ENCODE measurements at regions not wholly inside any gene's neighbourhood (a gene's known extent, or its start where the extent isn't known, plus 50 kb on each side); places are given as distances from the start of the nearest gene placed in this dataset.
"Not testable (repeated sequence)": the region's sequence is repeated elsewhere in the genome, so short reads cannot be mapped to it uniquely, and the experiment has no call there.

DNA sequence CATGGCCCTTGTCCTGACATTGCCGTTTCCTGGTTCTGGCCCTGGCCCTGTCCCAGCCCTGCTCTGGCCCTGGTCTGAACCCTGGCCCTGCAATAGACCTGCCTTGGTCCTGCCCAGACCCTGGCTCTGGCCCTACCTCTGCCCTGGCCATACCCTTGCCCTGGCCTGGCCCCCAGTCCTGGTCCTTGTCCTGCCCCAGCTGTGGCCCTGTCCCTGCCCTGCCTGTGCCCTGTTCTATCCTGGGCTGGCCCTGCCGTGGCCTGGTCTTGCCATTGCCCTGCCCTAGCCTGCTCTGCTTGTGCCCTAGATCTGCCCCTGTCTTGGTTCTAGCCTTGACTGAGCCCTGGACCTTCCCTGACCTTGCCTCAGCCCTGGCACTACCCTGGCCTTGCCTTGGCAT lies 1560.1 kb downstream of the RPIA start:
- CTCF ChIA-PET; H3K27me3 ChIP-seq (ENCODE audit: control insufficient read depth, insufficient read depth, low read length); H3K4me3 ChIP-seq (ENCODE audit: low read depth, low read length); POLR2A ChIA-PET; H3K27ac ChIP-seq (ENCODE audit: low read depth, low read length); DNase-seq (ENCODE audit: low read depth, low spot score): not testable (repeated sequence)
- H3K9me3 ChIP-seq (ENCODE audit: control insufficient read depth, insufficient read depth, low read length), result peaks cover 28% of the 10 kb centered on the region

DNA sequence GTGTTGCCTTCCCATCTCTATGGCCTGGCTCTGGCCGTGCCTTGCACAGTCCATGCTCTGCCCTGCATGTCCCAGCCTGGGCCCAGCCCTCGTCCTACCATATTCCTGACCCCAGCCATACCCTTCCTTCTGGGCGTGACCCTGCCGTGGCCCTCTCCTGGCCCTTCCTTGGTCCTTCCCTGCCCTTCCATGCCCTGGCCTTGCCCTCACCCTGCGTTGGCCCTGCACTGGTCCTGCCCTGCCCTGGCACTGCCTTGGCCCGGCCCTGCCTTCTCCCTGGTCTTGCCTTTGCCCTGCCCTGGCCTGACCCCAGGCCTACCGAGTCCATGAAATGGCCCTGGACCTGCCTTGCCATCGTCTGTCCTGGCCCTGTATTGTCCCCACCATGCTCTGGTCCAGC lies 1561.8 kb downstream of the RPIA start:
- H3K27me3 ChIP-seq (ENCODE audit: control insufficient read depth, insufficient read depth, low read length); POLR2A ChIA-PET; H3K27ac ChIP-seq (ENCODE audit: low read depth, low read length); CTCF ChIA-PET; H3K4me3 ChIP-seq (ENCODE audit: low read depth, low read length); DNase-seq (ENCODE audit: low read depth, low spot score): not testable (repeated sequence)
- peaks cover 26% of the 10 kb centered on the region for H3K9me3 ChIP-seq (ENCODE audit: control insufficient read depth, insufficient read depth, low read length)

DNA sequence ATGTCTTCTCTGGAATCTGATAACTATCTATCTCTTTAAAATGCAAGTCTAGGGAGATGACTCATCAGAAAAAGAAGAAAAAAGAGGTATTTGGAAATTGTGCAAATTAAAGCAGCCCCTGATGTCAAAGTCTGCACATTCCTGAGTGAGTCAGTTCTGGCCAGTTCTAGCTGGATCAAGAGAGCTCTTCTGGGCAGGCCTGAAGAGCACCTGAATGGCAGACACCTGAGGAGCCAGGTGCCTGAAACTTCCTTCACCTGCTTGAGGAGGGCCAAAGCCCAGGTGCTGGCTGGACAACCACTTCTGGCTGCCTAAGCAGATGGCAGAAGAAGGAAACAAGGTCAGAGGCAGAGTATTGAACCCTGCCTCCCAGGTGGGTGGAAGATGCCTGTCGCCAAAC lies 1575.4 kb downstream of the RPIA start:
- H3K9me3 ChIP-seq (ENCODE audit: control insufficient read depth, insufficient read depth, low read length); DNase-seq (ENCODE audit: low read depth, low spot score); H3K27ac ChIP-seq (ENCODE audit: low read depth, low read length); H3K4me3 ChIP-seq (ENCODE audit: low read depth, low read length); H3K27me3 ChIP-seq (ENCODE audit: control insufficient read depth, insufficient read depth, low read length); CTCF ChIA-PET; POLR2A ChIA-PET: not testable (repeated sequence)

DNA sequence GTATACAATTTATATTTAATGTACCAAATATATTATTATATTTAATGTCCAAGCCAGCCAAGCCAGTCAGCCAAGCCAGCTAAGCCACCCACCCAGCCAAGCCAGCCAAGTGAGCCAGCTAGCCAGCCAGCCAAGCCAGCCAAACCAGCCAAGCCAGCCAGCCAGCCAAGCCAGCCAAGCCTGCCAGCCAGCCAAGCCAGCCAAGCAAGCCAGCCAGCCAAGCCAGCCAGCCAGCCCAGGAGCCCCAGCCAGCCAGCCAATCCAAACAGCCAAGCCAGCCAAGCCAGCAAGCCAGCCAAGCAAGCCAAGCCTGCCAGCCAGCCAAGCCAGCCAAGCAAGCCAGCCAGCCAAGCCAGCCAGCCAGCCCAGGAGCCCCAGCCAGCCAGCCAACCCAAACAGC lies 1596.3 kb downstream of the RPIA start:
- DNase-seq (ENCODE audit: low read depth, low spot score); H3K27ac ChIP-seq (ENCODE audit: low read depth, low read length); POLR2A ChIA-PET; H3K4me3 ChIP-seq (ENCODE audit: low read depth, low read length); CTCF ChIA-PET; H3K27me3 ChIP-seq (ENCODE audit: control insufficient read depth, insufficient read depth, low read length): not testable (repeated sequence)
- peaks cover 38% of the 10 kb centered on the region for H3K9me3 ChIP-seq (ENCODE audit: control insufficient read depth, insufficient read depth, low read length)

DNA sequence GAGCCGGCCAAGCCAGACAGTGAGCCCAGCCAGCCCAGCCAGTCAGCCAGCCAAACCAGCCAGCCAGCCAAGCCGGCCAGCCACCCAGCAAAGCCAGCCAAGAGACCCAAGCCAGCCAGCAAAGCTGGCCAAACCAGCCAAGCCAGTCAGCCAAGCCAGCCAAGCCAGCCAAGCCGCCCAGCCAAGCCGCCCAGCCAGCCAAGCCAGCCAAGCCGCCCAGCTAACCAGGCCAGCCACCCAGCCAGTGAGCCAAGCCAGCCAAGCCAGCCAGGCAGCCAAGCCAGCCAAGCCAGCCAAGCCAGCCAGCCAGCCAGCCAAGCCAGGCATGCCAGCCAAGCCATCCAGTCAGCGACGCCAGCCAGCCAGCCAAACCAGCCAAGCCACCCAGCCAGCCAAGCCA lies 1596.9 kb downstream of the RPIA start:
- POLR2A ChIA-PET; H3K4me3 ChIP-seq (ENCODE audit: low read depth, low read length); H3K27ac ChIP-seq (ENCODE audit: low read depth, low read length); H3K27me3 ChIP-seq (ENCODE audit: control insufficient read depth, insufficient read depth, low read length); DNase-seq (ENCODE audit: low read depth, low spot score); CTCF ChIA-PET: not testable (repeated sequence)
- peaks cover 44% of the 10 kb centered on the region for H3K9me3 ChIP-seq (ENCODE audit: control insufficient read depth, insufficient read depth, low read length)

DNA sequence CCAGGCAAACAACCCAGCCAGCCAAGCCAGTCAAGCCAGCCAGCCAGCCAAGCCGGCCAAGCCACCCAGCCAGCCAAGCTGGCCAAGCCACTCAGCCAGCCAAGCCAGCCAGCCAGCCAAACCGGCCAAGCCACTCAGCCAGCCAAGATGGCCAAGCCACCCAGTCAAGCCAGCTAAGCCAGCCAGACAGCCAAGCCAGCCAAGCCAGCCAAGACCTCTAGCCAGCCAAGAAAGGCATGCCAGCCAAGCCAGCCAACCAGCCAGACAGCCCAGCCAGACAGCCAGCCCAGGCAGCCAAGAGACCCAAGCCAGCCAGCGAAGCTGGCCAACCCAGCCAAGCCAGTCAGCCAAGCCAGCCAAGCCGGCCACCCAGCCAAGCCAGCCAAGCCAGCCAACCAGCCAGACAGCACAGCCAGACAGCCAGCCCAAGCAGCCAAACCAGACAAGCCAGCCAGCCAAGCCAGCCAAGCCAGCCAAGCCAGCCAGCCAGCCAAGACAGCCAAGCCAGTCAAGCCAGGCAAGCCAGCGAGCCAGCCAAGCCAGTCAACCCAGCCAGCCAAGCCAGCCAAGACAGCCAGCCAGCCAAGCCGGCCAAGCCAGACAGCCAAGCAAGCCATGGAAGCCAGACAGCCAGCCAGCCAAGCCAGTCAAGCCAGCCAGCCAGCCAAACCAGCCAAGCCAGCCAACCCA lies 1598.0 kb downstream of the RPIA start:
- H3K27me3 ChIP-seq (ENCODE audit: control insufficient read depth, insufficient read depth, low read length); DNase-seq (ENCODE audit: low read depth, low spot score); H3K4me3 ChIP-seq (ENCODE audit: low read depth, low read length); POLR2A ChIA-PET; H3K27ac ChIP-seq (ENCODE audit: low read depth, low read length); CTCF ChIA-PET: not testable (repeated sequence)
- H3K9me3 ChIP-seq (ENCODE audit: control insufficient read depth, insufficient read depth, low read length), result peaks cover 51% of the 10 kb centered on the region

DNA sequence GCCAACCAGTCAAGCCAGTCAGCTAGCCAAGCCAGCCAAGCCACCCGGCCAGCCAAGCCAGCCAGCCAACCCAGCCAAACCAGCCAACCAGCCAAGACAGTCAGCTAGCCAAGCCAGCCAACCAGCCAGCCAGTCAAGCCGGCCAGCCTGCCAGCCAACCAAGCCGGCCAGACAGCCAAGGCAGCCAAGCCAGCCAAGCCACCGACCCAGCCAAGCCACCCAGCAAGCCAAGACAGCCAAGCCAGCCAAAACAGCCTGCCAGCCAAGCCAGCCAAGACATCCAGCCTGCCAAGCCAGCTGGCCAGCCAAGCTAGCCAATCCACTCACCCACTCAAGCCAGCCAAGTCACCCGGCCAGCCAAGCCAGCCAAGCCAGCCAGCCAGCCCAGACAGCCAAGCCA lies 1599.2 kb downstream of the RPIA start:
- H3K27me3 ChIP-seq (ENCODE audit: control insufficient read depth, insufficient read depth, low read length); H3K27ac ChIP-seq (ENCODE audit: low read depth, low read length); H3K4me3 ChIP-seq (ENCODE audit: low read depth, low read length); CTCF ChIA-PET; POLR2A ChIA-PET; DNase-seq (ENCODE audit: low read depth, low spot score): not testable (repeated sequence)
- H3K9me3 ChIP-seq (ENCODE audit: control insufficient read depth, insufficient read depth, low read length), result peaks cover 60% of the 10 kb centered on the region

DNA sequence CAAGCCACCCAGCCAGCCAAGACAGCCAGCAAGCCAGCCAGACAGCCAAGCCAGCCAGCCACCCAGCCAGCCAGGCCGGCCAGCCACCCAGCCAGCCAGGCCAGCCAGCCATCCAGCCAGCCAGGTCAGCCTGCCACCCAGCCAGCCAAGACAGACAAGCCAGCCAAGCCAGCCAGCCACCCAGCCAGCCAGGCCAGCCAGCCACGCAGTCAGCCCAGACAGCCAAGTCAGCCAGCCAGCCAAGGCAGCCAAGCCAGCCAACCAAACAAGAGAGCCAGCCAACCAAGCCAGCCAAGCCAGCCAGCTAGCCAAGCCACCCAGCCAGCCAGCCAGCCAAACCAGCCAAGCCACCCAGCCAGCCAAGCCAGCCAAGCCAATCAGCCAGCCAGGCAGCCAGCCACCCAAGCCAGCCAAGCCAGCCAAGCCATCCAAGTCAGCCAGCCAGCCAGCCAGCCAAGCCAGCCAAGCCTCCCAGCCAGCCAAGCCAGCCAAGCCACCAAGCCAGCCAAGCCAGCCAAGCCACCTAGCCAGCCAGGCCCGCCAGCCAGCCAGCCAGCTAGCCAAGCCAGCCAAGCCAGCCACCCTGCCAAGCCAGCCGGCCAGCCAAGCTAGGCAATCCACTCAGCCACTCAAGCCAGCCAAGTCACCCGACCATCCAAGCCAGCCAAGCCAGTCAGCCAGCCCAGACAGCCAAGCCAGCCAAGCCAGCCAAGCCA lies 1599.9 kb downstream of the RPIA start:
- POLR2A ChIA-PET; DNase-seq (ENCODE audit: low read depth, low spot score); H3K27me3 ChIP-seq (ENCODE audit: control insufficient read depth, insufficient read depth, low read length); CTCF ChIA-PET; H3K4me3 ChIP-seq (ENCODE audit: low read depth, low read length); H3K27ac ChIP-seq (ENCODE audit: low read depth, low read length): not testable (repeated sequence)
- H3K9me3 ChIP-seq (ENCODE audit: control insufficient read depth, insufficient read depth, low read length), result peaks cover 65% of the 10 kb centered on the region

DNA sequence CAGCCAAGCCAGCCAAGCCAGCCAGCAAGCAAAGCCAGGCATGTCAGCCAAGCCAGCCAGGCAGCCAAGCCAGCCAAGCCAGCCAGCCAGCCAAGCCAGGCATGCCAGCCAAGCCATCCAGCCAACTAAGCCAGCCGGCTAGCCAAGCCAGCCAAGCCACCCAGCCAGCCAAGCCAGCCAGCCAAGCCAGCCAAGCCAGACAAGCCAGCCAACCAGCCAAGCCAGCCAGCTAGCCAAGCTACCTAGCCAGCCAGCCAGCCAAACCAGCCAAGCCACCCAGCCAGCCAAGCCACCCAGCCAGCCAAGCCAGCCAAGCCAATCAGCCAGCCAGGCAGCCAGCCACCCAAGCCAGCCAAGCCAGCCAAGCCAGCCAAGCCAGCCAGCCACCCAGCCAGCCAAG lies 1600.5 kb downstream of the RPIA start:
- H3K27ac ChIP-seq (ENCODE audit: low read depth, low read length); DNase-seq (ENCODE audit: low read depth, low spot score); POLR2A ChIA-PET; H3K4me3 ChIP-seq (ENCODE audit: low read depth, low read length); H3K27me3 ChIP-seq (ENCODE audit: control insufficient read depth, insufficient read depth, low read length); CTCF ChIA-PET: not testable (repeated sequence)
- H3K9me3 ChIP-seq (ENCODE audit: control insufficient read depth, insufficient read depth, low read length), result peaks cover 70% of the 10 kb centered on the region

DNA sequence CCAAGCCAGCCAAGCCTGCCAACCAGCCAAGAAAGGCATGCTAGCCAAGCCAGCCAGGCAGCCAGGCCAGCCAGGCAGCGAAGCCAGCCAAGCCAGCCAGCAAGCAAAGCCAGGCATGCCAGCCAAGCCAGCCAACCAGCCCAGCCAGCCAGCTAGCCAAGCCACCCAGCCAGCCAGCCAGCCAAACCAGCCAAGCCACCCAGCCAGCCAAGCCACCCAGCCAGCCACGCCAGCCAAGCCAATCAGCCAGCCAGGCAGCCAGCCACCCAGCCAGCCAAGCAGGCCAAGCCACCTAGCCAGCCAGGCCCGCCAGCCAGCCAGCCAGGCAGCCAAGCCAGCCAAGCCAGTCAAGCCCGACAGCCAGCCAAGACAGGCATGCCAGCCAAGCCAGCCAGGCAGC lies 1601.0 kb downstream of the RPIA start:
- DNase-seq (ENCODE audit: low read depth, low spot score); H3K27ac ChIP-seq (ENCODE audit: low read depth, low read length); H3K4me3 ChIP-seq (ENCODE audit: low read depth, low read length); CTCF ChIA-PET; POLR2A ChIA-PET; H3K27me3 ChIP-seq (ENCODE audit: control insufficient read depth, insufficient read depth, low read length): not testable (repeated sequence)
- peaks cover 73% of the 10 kb centered on the region for H3K9me3 ChIP-seq (ENCODE audit: control insufficient read depth, insufficient read depth, low read length)

DNA sequence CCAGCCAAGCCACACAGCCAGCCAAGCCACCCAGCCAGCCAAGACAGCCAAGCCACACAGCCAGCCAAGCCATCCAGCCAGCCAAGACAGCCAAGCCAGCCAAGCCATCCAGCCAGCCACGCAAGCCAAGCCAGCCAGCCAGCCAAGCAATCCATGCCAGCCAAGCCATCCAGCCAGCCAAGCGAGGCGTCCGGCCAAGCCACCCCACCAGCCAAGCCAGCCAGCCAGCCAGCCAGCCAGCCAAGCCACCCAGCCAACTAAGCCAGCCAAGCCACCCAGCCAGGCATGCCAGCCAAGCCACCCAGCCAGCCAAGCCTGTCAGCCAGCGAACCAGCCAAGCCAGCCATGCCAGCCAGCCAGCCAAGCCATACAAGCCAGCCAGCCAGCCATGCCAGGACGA lies 1601.8 kb downstream of the RPIA start:
- DNase-seq (ENCODE audit: low read depth, low spot score); H3K27me3 ChIP-seq (ENCODE audit: control insufficient read depth, insufficient read depth, low read length); POLR2A ChIA-PET; H3K4me3 ChIP-seq (ENCODE audit: low read depth, low read length); H3K27ac ChIP-seq (ENCODE audit: low read depth, low read length); CTCF ChIA-PET: not testable (repeated sequence)
- peaks cover 79% of the 10 kb centered on the region for H3K9me3 ChIP-seq (ENCODE audit: control insufficient read depth, insufficient read depth, low read length)

DNA sequence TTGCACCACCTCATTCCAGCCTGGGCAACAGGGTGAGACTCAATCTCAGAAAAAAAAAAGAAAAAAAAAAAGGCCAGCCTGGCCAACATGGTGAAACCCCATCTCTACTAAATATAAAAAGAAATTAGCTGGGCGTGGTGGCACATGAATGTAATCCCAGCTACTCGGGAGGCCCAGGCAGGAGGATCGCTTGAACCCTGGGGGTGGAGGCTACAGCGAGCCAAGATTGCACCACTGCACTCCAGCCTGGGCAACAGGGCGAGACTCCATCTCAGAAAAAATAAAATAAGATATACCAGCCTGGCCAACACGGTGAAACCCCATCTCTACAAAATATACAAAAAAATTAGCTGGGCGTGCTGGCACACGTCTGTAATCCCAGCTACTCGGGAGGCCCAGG lies 1602.3 kb downstream of the RPIA start:
- H3K27ac ChIP-seq (ENCODE audit: low read depth, low read length); H3K4me3 ChIP-seq (ENCODE audit: low read depth, low read length); H3K27me3 ChIP-seq (ENCODE audit: control insufficient read depth, insufficient read depth, low read length); POLR2A ChIA-PET; CTCF ChIA-PET; DNase-seq (ENCODE audit: low read depth, low spot score): not testable (repeated sequence)
- H3K9me3 ChIP-seq (ENCODE audit: control insufficient read depth, insufficient read depth, low read length), result peaks cover 75% of the 10 kb centered on the region
